ENCODE measurements at regions not wholly inside any gene's neighbourhood (a gene's known extent, or its start where the extent isn't known, plus 50 kb on each side); places are given as distances from the start of the nearest gene placed in this dataset.
"Not testable (repeated sequence)": the region's sequence is repeated elsewhere in the genome, so short reads cannot be mapped to it uniquely, and the experiment has no call there.

DNA sequence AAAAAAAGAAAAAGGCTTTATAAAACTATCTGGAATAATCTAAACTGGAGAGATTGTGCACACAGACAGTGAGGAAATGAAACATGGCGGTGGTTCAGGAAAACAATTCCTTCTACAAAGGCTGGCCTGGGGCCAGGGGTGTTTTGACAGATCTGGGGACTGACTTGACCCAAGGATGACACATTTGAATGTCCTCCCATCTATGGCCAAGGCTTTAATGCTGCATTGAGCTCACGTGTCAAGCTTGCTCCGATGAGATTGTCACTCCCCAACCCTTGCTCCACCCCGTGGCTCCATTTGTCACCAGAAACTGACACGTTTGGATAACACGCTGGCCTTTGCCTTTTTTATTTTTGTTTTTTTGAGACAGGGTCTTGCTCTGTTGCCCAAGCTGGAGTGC, 156.1 kb downstream of the ZFP64 start:
- TF ChIP-seq YY1 (IDR thresholded peaks at IDR 0.05; ENCODE audit: insufficient read depth, insufficient read length) (no peak), ZNF274 (IDR thresholded peaks at IDR 0.05; ENCODE audit: low read depth, low read length) (no peak), SUZ12 (IDR thresholded peaks at IDR 0.05; ENCODE audit: extremely low read depth, insufficient read depth, insufficient read length) (no peak)
- no peaks in the 10 kb centered on the region for H3K9me3 ChIP-seq (ENCODE audit: insufficient read depth, low read length)
- DNase-seq (ENCODE audit: low read depth, low spot score): no peak

DNA sequence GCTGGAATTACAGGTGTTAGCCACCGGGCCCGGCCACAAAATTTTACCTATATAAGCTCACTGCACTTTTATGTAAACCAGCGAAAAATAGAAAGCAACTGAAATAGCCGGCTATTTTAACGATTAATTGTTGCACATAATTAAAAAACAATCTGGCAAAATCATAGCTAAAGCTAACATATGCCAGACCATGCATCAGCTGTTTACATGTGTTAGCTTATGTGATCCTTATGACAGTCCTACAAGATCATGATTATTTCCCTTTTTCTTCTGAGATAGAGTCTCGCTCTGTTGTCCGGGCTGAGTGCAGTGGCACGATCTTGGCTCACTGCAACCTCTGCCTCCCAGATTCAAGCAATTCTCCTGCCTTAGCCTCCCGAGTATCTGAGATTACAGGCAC, 157.0 kb downstream of the ZFP64 start:
- Histone ChIP-seq H3K36me3 (ENCODE audit: insufficient read depth, insufficient read length, low read length) (no peaks in the 10 kb centered on the region), H3K4me3 (ENCODE audit: insufficient read length, low read depth) (no peak overlapping the region), H3K27me3 (ENCODE audit: insufficient read depth, insufficient read length) (no peaks in the 10 kb centered on the region), H3K4me1 (ENCODE audit: insufficient read depth, insufficient read length) (no peaks in the 10 kb centered on the region), H3K9me3 (ENCODE audit: insufficient read depth, low read length) (no peaks in the 10 kb centered on the region), H3K9ac (ENCODE audit: insufficient read length, low read depth) (no peak overlapping the region)
- TF ChIP-seq ZNF274 (IDR thresholded peaks at IDR 0.05; ENCODE audit: low read depth, low read length): no peak
- TF ChIP-seq YY1 (IDR thresholded peaks at IDR 0.05; ENCODE audit: insufficient read depth, insufficient read length): no peak
- TF ChIP-seq SUZ12 (IDR thresholded peaks at IDR 0.05; ENCODE audit: extremely low read depth, insufficient read depth, insufficient read length): no peak
- no peak for DNase-seq (ENCODE audit: low read depth, low spot score)

More for the DNA sequence above, 156.1 kb downstream of the ZFP64 start:
- Histone ChIP-seq H3K4me3 (ENCODE audit: insufficient read length, low read depth) (no peak overlapping the region), H3K9ac (ENCODE audit: insufficient read length, low read depth) (no peak overlapping the region), H3K27me3 (ENCODE audit: insufficient read depth, insufficient read length) (no peaks in the 10 kb centered on the region), H3K4me1 (ENCODE audit: insufficient read depth, insufficient read length) (no peaks in the 10 kb centered on the region), H3K36me3 (ENCODE audit: insufficient read depth, insufficient read length, low read length) (no peaks in the 10 kb centered on the region)

DNA sequence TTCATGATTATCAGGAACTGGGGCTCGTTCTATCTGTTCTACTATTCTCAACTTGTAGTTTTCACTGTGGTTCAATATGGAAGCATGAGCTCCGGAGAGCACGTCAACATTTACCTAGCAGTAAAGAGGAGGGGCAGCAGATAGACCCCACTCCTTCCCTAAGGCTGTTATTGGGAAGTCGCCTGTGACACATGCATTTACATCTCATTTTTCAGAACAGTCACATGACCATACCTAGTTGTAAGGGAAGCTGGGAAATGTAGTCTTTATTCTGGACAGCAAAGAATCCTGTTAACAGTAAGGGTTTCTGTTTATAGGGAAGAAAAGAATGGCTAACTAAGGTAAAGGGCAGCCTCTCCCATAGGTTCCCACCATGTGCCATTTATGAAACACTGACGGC, 158.3 kb downstream of the ZFP64 start:
- Histone ChIP-seq H3K36me3 (ENCODE audit: insufficient read depth, insufficient read length, low read length) (no peaks in the 10 kb centered on the region), H3K4me1 (ENCODE audit: insufficient read depth, insufficient read length) (no peaks in the 10 kb centered on the region), H3K27me3 (ENCODE audit: insufficient read depth, insufficient read length) (no peaks in the 10 kb centered on the region), H3K9ac (ENCODE audit: insufficient read length, low read depth) (no peak overlapping the region), H3K4me3 (ENCODE audit: insufficient read length, low read depth) (no peak overlapping the region), H3K9me3 (ENCODE audit: insufficient read depth, low read length) (no peaks in the 10 kb centered on the region)
- TF ChIP-seq YY1 (IDR thresholded peaks at IDR 0.05; ENCODE audit: insufficient read depth, insufficient read length) (no peak), ZNF274 (IDR thresholded peaks at IDR 0.05; ENCODE audit: low read depth, low read length) (no peak), SUZ12 (IDR thresholded peaks at IDR 0.05; ENCODE audit: extremely low read depth, insufficient read depth, insufficient read length) (no peak)
- DNase-seq (ENCODE audit: low read depth, low spot score): no peak

DNA sequence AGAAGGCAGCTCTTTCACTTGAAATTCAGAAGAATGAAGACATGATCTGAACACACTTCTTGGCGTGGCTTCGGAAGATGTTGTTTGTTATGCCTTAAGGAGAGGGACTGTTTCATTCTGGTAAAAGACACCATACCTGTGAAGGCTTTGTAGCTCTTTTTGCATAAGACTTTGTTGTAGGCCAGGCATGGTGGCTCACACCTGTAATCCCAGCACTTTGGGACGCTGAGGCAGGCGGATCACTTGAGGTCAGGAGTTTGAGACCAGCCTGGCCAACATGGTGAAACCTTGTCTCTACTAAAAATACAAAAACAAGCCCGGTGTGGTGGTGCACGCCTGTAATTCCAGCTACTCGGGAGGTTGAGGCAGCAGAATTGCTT, 159.3 kb downstream of the ZFP64 start:
- not testable (repeated sequence) for DNase-seq (ENCODE audit: low read depth, low spot score); H3K4me3 ChIP-seq (ENCODE audit: insufficient read length, low read depth); H3K27me3 ChIP-seq (ENCODE audit: insufficient read depth, insufficient read length); H3K36me3 ChIP-seq (ENCODE audit: insufficient read depth, insufficient read length, low read length); H3K4me1 ChIP-seq (ENCODE audit: insufficient read depth, insufficient read length); H3K9me3 ChIP-seq (ENCODE audit: insufficient read depth, low read length); H3K9ac ChIP-seq (ENCODE audit: insufficient read length, low read depth)

DNA sequence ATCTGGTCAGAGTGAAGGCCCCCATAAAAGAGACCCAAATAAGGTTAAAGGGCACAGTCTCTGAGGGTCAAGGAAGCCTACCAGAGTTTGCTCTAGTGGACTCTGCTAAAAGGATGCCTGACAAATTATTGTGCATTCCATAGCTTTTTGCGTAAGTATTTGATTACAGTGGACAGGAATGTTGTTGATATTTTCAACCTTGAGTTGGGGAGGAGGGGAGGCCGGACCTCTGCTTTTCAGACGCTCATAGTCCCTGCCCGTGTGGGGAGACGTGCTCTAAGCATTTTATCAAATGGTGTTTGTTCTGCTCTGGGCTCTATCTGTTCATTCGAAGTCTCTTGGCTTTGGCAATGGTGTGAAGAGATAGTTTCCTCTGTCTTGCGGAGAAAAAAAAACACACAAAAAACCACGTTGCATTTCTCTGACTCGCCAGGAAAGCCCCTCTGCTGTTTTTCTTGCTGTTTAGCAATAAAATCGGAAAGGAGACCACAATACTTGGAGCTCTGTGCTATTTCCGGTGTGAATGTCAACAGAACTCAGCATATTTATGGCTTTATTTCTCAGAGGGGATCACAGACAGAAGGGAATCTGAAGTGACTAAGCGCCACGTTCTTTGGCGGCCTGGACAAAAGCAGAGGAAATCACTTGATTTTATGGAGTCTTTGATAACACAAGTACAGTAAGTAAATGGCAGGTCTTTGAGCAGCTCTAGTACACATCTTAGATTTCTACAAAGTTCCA, 159.8 kb downstream of the ZFP64 start:
- Histone ChIP-seq H3K9me3 (ENCODE audit: insufficient read depth, low read length) (no peaks in the 10 kb centered on the region), H3K4me1 (ENCODE audit: insufficient read depth, insufficient read length) (no peaks in the 10 kb centered on the region), H3K9ac (ENCODE audit: insufficient read length, low read depth) (no peak overlapping the region), H3K27me3 (ENCODE audit: insufficient read depth, insufficient read length) (no peaks in the 10 kb centered on the region), H3K36me3 (ENCODE audit: insufficient read depth, insufficient read length, low read length) (no peaks in the 10 kb centered on the region), H3K4me3 (ENCODE audit: insufficient read length, low read depth) (no peak overlapping the region)
- DNase-seq (ENCODE audit: low read depth, low spot score): no peak
- TF ChIP-seq ZNF274 (IDR thresholded peaks at IDR 0.05; ENCODE audit: low read depth, low read length) (no peak), YY1 (IDR thresholded peaks at IDR 0.05; ENCODE audit: insufficient read depth, insufficient read length) (no peak), SUZ12 (IDR thresholded peaks at IDR 0.05; ENCODE audit: extremely low read depth, insufficient read depth, insufficient read length) (no peak)

DNA sequence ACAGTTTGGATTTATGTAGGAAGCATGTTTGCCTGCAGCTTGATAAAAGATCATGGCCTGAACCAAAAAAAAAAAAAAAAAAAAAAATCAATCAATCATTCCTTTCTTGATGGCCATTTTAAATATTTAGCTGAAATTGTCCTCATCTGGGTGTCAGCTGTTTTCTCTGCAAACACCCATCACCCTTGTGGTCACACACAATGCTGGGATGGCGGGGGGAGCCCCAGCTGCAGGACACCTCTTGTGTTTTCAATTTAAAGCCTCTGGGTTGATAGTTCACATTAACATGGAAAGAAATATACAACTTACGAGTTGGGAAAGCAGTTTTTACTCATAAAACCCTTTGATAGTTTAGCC, 160.4 kb downstream of the ZFP64 start:
- no peak for DNase-seq (ENCODE audit: low read depth, low spot score)
- no peaks in the 10 kb centered on the region for H3K36me3 ChIP-seq (ENCODE audit: insufficient read depth, insufficient read length, low read length)
- H3K9ac ChIP-seq (ENCODE audit: insufficient read length, low read depth): no peak overlapping the region
- H3K4me3 ChIP-seq (ENCODE audit: insufficient read length, low read depth): no peak overlapping the region
- H3K9me3 ChIP-seq (ENCODE audit: insufficient read depth, low read length): no peaks in the 10 kb centered on the region
- TF ChIP-seq YY1 (IDR thresholded peaks at IDR 0.05; ENCODE audit: insufficient read depth, insufficient read length): no peak
- TF ChIP-seq ZNF274 (IDR thresholded peaks at IDR 0.05; ENCODE audit: low read depth, low read length): no peak
- TF ChIP-seq SUZ12 (IDR thresholded peaks at IDR 0.05; ENCODE audit: extremely low read depth, insufficient read depth, insufficient read length): no peak
- H3K4me1 ChIP-seq (ENCODE audit: insufficient read depth, insufficient read length): no peaks in the 10 kb centered on the region
- H3K27me3 ChIP-seq (ENCODE audit: insufficient read depth, insufficient read length): no peaks in the 10 kb centered on the region

DNA sequence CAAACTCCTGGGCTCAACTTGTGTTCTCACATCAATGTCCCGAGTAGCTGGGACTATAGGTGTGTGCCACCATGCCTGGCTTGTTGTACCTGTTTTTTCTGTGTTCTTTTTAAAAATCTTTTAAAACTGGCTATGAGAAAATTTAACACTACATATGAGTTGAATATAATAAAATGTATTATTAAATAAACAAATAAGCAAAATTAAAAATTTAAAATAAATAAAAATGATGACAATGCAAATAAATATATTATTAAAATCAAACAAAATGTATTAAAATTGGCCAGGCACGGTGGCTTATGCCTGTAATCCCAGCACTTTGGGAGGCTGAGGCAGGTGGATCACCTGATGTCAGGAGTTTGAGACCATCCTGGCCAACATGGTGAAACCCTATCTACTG, 162.4 kb downstream of the ZFP64 start:
- not testable (repeated sequence) for H3K9me3 ChIP-seq (ENCODE audit: insufficient read depth, low read length); H3K4me1 ChIP-seq (ENCODE audit: insufficient read depth, insufficient read length); H3K4me3 ChIP-seq (ENCODE audit: insufficient read length, low read depth); DNase-seq (ENCODE audit: low read depth, low spot score); H3K27me3 ChIP-seq (ENCODE audit: insufficient read depth, insufficient read length); H3K36me3 ChIP-seq (ENCODE audit: insufficient read depth, insufficient read length, low read length); H3K9ac ChIP-seq (ENCODE audit: insufficient read length, low read depth)

DNA sequence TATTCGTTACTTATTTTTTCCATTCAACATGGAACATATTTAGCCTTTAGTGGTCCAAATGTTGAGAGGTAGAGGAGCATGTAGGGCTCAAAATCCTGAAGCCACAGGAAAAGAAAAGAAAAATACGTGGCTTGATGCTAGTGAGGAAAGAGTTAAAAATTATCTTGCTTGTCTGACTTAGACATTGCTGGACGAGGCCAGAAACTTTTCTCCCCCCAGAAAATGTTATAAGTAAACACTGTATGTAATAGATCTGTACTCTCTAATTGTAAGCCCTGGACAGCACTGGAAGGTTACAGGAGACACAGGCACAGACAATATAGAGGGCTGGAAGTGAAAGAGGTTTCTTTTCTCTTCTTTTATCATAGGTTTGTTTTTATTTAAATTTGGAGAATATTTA, 165.6 kb downstream of the ZFP64 start:
- no peak overlapping the region for H3K4me3 ChIP-seq (ENCODE audit: insufficient read length, low read depth)
- no peaks in the 10 kb centered on the region for H3K9me3 ChIP-seq (ENCODE audit: insufficient read depth, low read length)
- DNase-seq (ENCODE audit: low read depth, low spot score): no peak
- no peak for TF ChIP-seq YY1 (IDR thresholded peaks at IDR 0.05; ENCODE audit: insufficient read depth, insufficient read length)
- no peak for TF ChIP-seq ZNF274 (IDR thresholded peaks at IDR 0.05; ENCODE audit: low read depth, low read length)
- TF ChIP-seq SUZ12 (IDR thresholded peaks at IDR 0.05; ENCODE audit: extremely low read depth, insufficient read depth, insufficient read length): no peak
- no peaks in the 10 kb centered on the region for H3K36me3 ChIP-seq (ENCODE audit: insufficient read depth, insufficient read length, low read length)
- no peaks in the 10 kb centered on the region for H3K4me1 ChIP-seq (ENCODE audit: insufficient read depth, insufficient read length)
- H3K27me3 ChIP-seq (ENCODE audit: insufficient read depth, insufficient read length): no peaks in the 10 kb centered on the region
- H3K9ac ChIP-seq (ENCODE audit: insufficient read length, low read depth): no peak overlapping the region

All from NT2/D1 (cell line).